Epithelial cell of esophagus (primary cell): ENCODE measurements at regions not wholly inside any gene's neighbourhood (a gene's known extent, or its start where the extent isn't known, plus 50 kb on each side); places are given as distances from the start of the nearest gene placed in this dataset.

Experiments used
- DNase-seq: peaks from one replicate; pipeline ENCODE4 v3.0.0; 2010; ENCODE audit warnings: low read depth
- H3K4me3 ChIP-seq: 2 replicates; pipeline ENCODE4 v1.5.1; 2011; ENCODE audit warnings: mild to moderate bottlenecking, low read length, control low read depth
- TF ChIP-seq, protein P1 (sequence below): IDR thresholded peaks from 2 replicates; pipeline ENCODE4 v1.5.1; 2011; ENCODE audit warnings: low read depth, mild to moderate bottlenecking, low read length, control low read depth, inconsistent platforms; ENCODE audit not compliant: insufficient read depth; ENCODE audit errors: missing control alignments

DNA sequence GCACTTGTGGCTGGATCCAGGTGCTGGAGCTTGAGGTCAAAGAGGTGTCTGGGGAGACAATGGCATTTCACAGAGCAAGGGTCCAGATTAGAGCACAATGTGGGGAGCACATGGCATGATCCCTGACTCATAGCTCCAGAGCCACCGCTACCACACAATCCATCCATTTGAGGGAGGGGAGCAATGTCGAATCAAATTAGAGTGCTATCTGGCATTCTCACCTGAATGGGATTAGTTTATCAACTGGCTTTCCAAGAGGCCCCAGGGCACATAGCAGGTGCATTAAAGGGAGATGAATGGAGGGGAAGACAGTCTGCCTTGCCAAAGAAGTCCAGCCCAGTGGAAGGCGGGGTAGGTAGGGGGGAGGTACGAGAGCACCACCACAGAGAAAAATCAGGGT is 194.4 kb upstream of the GPR12 start:
- TF ChIP-seq, protein P1, sequence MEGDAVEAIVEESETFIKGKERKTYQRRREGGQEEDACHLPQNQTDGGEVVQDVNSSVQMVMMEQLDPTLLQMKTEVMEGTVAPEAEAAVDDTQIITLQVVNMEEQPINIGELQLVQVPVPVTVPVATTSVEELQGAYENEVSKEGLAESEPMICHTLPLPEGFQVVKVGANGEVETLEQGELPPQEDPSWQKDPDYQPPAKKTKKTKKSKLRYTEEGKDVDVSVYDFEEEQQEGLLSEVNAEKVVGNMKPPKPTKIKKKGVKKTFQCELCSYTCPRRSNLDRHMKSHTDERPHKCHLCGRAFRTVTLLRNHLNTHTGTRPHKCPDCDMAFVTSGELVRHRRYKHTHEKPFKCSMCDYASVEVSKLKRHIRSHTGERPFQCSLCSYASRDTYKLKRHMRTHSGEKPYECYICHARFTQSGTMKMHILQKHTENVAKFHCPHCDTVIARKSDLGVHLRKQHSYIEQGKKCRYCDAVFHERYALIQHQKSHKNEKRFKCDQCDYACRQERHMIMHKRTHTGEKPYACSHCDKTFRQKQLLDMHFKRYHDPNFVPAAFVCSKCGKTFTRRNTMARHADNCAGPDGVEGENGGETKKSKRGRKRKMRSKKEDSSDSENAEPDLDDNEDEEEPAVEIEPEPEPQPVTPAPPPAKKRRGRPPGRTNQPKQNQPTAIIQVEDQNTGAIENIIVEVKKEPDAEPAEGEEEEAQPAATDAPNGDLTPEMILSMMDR, result no peak
- DNase-seq, result no peak
- H3K4me3 ChIP-seq, result no peak overlapping the region

DNA sequence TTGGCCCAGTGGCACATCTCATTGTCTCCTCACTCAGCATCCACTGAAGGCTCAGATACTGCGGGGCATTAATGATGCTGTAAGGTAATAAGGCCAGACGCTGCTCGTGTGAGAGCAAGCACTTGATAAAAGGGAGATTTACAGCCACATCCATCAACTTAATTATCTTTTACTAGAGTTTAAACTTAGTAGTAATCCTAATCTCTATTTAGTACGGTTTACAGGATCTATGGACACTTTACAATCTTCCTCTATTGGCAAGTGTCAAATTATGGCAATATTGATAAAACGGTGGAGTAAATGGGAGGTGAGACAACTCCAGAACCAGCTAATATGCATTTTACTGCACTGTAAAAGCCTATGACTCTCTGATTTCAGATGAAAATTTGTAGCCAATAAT is 192.7 kb upstream of the GPR12 start:
- H3K4me3 ChIP-seq, result no peak overlapping the region
- TF ChIP-seq, protein P1, result no peak
- no peak for DNase-seq

DNA sequence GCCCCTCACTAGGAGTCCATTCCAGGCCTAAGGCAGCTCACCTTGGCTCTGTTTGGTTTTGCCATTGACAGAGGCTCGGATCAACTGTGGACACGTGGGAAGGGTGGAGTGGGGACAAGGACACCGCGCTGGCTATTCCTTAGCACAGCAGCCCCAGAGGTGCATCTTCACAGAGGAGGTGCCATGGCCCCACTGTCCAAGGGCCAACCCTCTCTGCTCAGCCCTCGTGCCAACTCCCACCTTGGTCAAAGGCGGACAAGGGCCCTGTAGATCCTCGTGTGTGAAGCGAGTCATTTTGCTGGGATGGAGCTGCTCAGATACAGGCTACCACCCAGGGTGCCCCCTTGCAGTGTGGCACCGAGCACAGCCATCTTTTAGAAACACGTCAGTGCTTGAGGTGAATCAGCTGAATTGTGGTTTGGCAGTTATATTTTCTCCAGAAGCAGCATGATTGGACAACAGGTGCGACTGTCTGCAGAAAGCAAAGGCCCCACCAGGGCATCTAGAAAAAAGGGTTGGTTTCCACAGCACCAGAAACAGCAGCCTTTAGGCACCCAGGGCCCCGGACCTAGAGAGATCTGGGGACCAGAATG is 192.1 kb upstream of the GPR12 start:
- H3K4me3 ChIP-seq, result no peak overlapping the region
- TF ChIP-seq, protein P1, result no peak
- no peak for DNase-seq

DNA sequence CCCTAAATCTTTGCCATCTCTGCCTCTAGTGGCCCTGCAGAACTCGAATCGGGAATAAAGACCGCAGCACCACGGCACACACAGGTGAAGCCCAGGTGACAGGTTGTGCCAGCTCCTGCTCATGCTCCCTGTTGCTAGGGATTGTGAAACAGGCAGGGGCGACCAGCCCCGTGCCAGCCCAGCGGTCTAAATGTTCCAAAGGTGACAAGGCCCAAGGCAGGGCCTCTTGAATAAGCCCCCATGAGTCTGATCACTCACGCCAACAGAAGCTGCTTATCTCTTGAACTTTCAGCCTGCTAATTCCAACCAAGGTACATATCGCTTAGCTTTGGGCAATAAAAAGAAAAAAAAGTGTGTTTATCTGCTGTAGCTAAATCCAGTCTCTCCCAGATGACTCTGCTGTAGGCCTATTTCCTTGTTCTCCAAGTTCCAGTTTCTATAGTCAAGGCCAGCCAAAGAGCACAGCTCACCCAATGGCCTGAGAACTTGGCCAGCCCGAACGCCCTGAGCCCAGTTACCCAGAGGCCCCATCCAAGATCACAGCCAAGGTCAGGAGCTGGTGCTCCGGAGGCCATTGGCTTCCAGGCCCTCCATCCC is 191.1 kb upstream of the GPR12 start:
- H3K4me3 ChIP-seq, result no peak overlapping the region
- TF ChIP-seq, protein P1, result no peak
- DNase-seq, result no peak

DNA sequence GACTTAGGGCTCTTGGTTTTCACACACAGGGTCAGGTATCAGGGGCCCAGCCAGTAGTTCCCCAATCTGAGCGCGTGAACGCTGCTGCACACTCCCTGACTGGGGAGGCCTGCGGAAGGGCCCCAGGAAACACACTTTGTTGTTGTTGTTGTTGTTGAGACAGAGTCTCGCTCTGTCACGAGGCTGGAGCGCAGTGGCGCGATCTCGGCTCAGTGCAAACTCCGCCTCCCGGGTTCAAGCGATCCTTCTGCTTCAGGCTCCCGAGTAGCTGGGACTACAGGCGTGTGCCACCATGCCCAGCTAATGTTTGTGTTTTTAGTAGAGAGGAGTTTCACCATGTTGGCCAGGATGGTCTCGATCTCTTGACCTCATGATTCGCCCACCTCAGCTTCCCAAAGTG is 190.4 kb upstream of the GPR12 start:
- DNase-seq, result no peak
- H3K4me3 ChIP-seq, result no peak overlapping the region
- TF ChIP-seq, protein P1, result no peak

DNA sequence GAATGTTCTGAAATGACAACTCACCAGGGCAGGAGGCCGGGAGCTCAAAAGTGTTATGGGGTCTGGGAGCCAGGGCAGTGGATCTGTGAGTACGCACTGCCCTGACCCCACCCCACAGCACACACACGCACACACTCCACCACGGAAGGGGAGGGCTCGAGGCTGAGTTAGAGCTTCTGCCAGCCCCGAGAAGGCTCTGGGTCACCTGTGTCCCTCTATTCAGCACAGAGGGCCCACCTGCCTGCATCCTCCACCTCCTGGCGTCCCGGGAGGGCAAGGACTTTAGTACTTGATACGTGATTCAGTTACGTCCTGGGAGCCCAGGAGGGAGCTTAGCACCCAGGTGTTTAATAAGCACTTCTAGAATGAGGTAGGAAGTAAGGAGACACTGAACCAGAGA is 190.0 kb upstream of the GPR12 start:
- no peak for DNase-seq
- no peak overlapping the region for H3K4me3 ChIP-seq
- TF ChIP-seq, protein P1, result no peak

DNA sequence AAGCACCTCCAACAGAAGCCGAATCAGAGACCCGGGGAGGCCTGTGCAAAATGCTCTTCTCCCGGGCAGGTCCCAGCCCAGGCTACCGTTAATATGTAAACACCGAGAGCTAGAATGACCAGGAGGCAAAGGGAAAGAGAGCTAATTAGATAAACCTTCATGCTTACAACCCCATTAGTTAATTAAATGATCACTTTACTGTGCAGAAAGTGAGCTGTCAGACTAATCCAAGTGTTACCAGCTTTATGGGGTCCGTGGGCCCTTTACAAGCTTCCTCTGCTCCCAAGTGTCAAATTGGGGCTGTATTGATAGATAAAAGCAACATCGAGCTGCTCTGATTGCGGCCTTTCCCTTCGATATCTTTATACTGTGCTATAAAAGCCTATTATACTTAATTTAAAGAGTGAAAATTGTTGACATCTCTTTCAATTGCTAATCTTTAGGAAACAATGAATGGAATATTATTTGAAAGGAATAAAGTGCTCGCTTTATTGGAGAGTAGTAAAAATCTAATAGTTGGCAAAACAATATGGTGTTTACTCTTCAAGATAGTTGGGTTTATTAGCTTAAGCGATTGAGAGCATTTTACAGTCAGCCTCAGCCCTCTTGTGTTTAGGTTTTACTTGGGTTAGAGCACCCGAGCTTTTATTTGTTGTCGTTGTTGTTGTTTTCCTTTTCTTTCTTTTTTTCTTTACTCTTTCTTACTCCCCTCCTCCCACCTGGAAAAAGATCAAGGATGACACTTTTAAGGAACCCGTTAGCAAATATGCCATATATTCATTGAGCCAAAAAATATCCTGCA is 189.3 kb upstream of the GPR12 start:
- TF ChIP-seq, protein P1, result no peak
- no peak overlapping the region for H3K4me3 ChIP-seq
- no peak for DNase-seq
